GM10266 (cell line): ENCODE measurements at regions not wholly inside any gene's neighbourhood (a gene's known extent, or its start where the extent isn't known, plus 50 kb on each side); places are given as distances from the start of the nearest gene placed in this dataset.

Experiments used
- DNase-seq: peaks from one replicate; pipeline ENCODE4 v3.0.0; 2012; ENCODE audit errors: extremely low spot score
- CTCF ChIP-seq: IDR thresholded peaks from 2 replicates; pipeline ENCODE4 v1.5.1; 2012; ENCODE audit warnings: mild to moderate bottlenecking, low read depth; ENCODE audit not compliant: control insufficient read depth, insufficient read depth; ENCODE audit errors: missing control alignments

DNA sequence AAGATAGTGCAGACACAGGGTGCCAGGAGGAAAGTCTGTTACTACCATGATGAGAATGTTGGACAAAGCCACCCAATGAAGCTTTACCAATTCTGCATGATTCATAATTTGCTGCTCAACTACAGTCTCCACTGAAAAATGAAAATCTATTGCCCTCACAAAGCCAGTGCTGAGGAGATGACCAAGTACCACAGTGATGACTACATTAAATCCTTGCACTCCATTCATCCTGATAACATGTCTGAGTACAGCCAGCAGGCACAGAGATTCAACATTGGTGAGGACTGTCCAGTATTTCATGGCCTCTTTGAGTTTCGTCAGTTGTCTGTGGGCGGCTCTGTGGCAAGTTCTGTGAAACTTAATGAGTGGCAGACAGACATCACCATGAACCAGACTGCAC lies 144.0 kb downstream of the PLCE1 start:
- TF ChIP-seq CTCF, result no peak
- DNase-seq, result no peak

GRCh38 chr10:94138391-94138790 lies 144.7 kb downstream of the PLCE1 start:
- no peak for DNase-seq
- no peak for TF ChIP-seq CTCF

DNA sequence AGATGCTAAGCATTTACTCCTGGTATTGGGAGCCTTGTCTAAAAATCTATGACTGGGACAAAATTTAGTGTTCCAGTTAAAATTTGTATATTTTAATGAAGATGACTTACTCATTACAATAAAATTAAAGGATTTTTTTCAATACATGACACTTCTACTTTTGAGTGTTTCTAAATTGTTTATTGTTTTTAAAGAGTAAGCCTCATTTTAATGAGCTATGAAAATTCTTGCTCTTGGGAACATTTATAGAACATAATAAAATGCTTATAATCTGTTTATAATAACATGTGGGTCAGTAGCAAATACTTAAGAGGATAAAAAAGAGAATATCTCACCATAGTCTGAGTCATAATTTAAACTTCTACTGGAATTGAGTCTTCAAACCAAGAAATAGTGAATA lies 149.5 kb downstream of the PLCE1 start:
- no peak for DNase-seq
- no peak for TF ChIP-seq CTCF

DNA sequence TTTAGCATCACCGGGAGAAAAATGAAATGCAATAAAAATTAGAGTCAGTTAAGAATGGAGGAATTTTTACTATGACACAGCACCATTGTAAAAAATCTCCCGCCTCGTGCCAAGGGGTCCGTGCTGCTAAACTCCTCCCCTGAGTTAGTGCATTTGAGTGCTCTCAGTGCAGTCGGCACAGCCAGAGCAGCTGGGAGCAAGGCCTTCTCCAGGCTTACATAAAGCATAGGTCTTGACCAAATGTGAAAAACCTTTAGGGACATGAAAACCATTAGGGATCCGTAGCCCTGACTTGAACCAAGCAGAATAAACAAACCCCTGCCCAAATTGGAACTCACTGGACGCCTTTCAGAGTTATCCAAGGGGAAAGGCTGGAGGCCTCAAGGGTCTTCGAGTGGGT lies 152.6 kb downstream of the PLCE1 start:
- no peak for DNase-seq
- TF ChIP-seq CTCF, result no peak

DNA sequence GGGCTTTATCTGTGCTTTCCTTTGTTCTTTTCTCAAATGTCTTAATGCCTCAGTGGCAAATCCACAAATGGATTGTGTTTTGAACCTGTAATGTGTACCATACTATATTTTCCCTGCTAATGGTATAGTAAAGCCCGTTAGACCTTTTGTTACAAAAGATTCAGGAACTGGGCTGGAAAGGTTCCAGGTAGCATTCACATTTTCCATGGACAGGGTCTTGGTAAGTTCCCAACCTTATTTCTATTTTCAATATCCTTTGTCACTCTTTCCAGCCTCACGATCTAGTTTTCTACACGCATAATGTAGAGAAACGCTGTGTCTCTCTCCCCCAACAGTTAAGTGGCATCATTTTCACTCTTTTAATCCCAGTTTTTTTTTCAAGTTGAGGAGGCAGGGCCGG lies 153.0 kb downstream of the PLCE1 start:
- DNase-seq, result no peak
- no peak for TF ChIP-seq CTCF

DNA sequence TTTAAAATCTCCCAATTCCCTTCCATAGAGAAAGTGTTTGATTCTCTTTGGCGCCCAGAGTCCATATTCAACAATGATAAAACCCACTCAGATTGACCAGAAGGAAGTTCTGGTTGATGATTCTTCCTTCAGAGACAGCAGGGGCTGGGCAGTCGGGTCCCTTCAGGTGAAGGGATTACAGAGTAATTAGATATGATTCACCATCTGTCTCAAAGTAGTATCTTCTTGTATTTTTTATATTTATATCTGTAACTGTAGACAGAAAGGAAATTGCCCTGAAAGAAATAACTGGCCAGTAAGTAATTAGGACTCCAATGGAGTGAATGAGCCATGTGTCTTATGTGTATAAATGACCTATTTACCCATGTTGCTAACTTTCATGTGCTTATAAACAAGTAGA lies 156.0 kb downstream of the PLCE1 start:
- DNase-seq, result no peak
- TF ChIP-seq CTCF, result no peak

DNA sequence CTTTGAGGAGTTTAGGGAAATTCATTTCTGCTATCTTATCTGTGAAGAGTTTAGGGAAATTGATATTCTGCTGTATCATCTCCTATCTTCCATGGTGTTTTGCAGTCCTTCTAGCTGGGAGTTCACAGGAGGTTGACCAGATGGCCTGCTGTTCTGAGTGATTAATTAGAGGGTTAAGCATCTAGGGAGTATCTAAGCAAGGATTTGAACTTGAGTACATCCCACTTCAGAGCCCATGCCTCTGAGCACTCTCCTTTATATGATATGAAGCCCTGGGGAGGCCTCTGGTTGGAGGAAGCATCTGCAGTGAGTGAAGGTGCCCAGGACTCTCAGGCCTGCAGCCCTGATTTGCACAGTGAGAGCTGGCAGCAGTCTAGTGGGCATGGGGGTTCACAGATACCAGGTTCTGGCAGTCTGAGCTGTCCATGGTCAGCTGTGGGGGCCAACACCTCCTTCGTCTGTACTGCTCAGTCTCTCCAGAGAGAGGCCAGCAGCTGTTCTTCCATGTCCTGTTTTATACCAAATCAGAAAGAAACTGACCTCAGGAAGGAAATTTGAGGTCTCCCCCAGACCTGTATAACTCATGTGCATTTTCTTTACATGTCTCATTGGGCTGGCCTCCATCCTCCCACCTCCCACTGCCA lies 156.9 kb downstream of the PLCE1 start:
- no peak for TF ChIP-seq CTCF

More for the DNA sequence above, 156.9 kb downstream of the PLCE1 start:
- no peak for DNase-seq
